Colonic mucosa (tissue), 4 donors: ENCODE measurements at regions not wholly inside any gene's neighbourhood (a gene's known extent, or its start where the extent isn't known, plus 50 kb on each side); places are given as distances from the start of the nearest gene placed in this dataset.

ENCODE experiments used
- DNase-seq: peaks from one replicate; pipeline ENCODE4 v3.0.0-alpha.2; 2020
- H3K27ac ChIP-seq: fragments of 200-600 bp; one replicate; pipeline ENCODE4 v1.8.0; 2021
- H3K27me3 ChIP-seq: fragments of 200-600 bp; one replicate; pipeline ENCODE4 v1.8.0; 2021
- H3K36me3 ChIP-seq: fragments of 200-600 bp; one replicate; pipeline ENCODE4 v1.8.0; 2021
- H3K4me1 ChIP-seq: fragments of 200-600 bp; one replicate; pipeline ENCODE4 v1.8.0; 2021; ENCODE audit warnings: mild to moderate bottlenecking
- H3K4me3 ChIP-seq: fragments of 200-600 bp; one replicate; pipeline ENCODE4 v1.8.0; 2021
- H3K9ac ChIP-seq, 2 donors: one replicate each; pipeline ENCODE4 v1.7.0; 2013; ENCODE audit warnings: control low read depth in 2 of 2, low read depth in 2 of 2, low read length in 2 of 2
- H3K9me3 ChIP-seq: fragments of 200-600 bp; one replicate; pipeline ENCODE4 v1.8.0; 2021
- intact Hi-C: fragments of 100-400 bp; cut with DNase I; formaldehyde crosslinking; loops from one replicate; pipeline ENCODE4 v1.14.1; 2022
- TF ChIP-seq, protein P1 (sequence below): fragments of 200-600 bp; IDR thresholded peaks from one replicate; pipeline ENCODE4 v1.8.0; 2022; ENCODE audit warnings: antibody characterized with exemption, mild to moderate bottlenecking
- donor health status: healthy.
- donor health status: DM: no; HTN: no; CAD: no.
- donor health status: DM: no; HTN: no; CAD: no.

DNA sequence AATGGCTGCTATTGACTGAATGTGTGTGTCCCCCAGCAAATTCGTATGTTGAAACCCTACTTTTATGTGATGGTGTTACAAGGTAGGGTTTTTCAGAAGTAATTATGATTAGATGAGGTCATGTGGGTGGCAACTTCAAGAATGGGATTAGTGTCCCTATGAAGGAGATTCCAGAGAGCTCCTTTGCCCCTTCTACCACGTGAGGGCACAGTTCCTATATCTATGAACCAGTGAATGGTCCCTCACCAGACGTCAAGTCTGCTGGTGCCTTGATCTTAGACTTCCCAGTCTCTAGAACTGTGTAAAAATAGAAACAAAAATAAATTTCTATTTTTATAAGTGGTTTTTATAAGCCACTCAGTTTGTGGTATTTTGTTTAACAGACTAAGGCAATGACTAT, 1137.6 kb upstream of the IGFBP7 start:
- Histone ChIP-seq H3K4me1 (no peaks in the 10 kb centered on the region), H3K27ac (no peak overlapping the region), H3K4me3 (no peak overlapping the region), H3K9me3 (no peaks in the 10 kb centered on the region), H3K27me3 (no peaks in the 10 kb centered on the region), H3K9ac (no peak overlapping the region), H3K36me3 (no peaks in the 10 kb centered on the region)
- intact Hi-C loops = no loop called here
- TF ChIP-seq, protein P1, sequence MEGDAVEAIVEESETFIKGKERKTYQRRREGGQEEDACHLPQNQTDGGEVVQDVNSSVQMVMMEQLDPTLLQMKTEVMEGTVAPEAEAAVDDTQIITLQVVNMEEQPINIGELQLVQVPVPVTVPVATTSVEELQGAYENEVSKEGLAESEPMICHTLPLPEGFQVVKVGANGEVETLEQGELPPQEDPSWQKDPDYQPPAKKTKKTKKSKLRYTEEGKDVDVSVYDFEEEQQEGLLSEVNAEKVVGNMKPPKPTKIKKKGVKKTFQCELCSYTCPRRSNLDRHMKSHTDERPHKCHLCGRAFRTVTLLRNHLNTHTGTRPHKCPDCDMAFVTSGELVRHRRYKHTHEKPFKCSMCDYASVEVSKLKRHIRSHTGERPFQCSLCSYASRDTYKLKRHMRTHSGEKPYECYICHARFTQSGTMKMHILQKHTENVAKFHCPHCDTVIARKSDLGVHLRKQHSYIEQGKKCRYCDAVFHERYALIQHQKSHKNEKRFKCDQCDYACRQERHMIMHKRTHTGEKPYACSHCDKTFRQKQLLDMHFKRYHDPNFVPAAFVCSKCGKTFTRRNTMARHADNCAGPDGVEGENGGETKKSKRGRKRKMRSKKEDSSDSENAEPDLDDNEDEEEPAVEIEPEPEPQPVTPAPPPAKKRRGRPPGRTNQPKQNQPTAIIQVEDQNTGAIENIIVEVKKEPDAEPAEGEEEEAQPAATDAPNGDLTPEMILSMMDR = no peak
- DNase-seq = no peak

DNA sequence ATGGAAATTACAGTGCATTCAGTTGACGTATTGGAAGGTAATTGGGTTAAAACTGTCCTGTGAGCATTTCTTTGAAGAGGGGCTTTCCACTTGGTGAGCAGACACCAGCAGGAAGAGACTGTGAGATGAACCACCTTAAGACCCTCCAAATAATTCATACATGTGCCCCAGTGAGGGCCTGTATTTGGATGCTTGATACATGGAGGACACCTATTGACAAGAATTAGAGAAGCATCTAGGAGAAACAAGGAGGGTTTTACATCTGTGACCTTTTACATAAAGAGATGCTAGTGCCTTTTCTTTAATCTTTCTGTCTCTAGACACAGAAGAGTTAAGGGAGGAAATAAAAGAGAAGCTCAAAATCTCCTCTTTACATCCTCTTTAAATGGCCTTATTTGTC, 1115.3 kb upstream of the IGFBP7 start:
- no peak overlapping the region for H3K27ac ChIP-seq
- intact Hi-C loops = no loop called here
- H3K9ac ChIP-seq = no peak overlapping the region
- H3K27me3 ChIP-seq = no peaks in the 10 kb centered on the region
- DNase-seq = no peak
- H3K4me3 ChIP-seq = no peak overlapping the region
- no peaks in the 10 kb centered on the region for H3K36me3 ChIP-seq
- H3K4me1 ChIP-seq = no peaks in the 10 kb centered on the region
- TF ChIP-seq, protein P1 = no peak
- H3K9me3 ChIP-seq = no peaks in the 10 kb centered on the region

DNA sequence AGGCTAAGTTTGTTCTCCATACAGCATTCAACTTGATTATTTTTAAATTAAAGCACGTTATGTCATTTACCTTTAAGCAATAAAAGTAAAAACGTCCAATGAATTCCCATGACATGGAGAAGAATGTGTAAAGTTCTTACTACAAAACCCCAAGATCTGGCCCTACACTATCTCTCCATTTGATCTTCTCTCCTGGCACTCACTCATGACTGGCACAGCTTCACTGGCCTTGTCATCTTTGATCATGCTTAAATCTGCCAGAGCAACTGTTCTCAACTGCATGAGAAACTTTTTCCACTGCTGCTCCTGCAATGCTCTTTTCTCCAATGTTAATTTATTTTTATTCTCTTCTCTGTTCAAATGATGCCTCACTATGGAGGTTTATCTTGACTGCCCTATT, 1109.0 kb upstream of the IGFBP7 start:
- Histone ChIP-seq H3K4me3 (no peak overlapping the region), H3K9ac (no peak overlapping the region), H3K9me3 (no peaks in the 10 kb centered on the region), H3K4me1 (no peaks in the 10 kb centered on the region), H3K27me3 (no peaks in the 10 kb centered on the region), H3K27ac (no peak overlapping the region), H3K36me3 (no peaks in the 10 kb centered on the region)
- TF ChIP-seq, protein P1 = no peak
- no peak for DNase-seq
- intact Hi-C loops = no loop called here

DNA sequence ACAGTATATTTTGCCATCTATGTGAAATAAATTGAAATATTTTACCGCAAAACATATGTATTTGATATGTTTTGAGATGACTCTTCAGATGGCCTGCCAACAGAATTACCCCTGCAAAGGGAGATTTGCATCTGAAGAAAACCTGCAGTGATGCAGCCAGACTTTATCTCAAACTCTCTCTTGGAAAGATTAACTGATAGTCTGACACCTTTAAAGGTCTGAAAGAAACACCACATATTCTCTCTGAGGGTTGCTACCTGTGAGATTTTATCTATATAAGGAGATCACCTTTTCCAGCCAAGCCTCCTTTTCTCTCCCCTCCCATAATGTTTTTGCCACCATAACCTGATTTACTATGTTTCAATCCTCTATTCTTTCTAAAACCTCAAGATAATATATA, 1106.3 kb upstream of the IGFBP7 start:
- H3K9me3 ChIP-seq = no peaks in the 10 kb centered on the region
- H3K4me1 ChIP-seq = no peaks in the 10 kb centered on the region
- no peak overlapping the region for H3K4me3 ChIP-seq
- intact Hi-C loops = no loop called here
- H3K27me3 ChIP-seq = no peaks in the 10 kb centered on the region
- H3K9ac ChIP-seq = no peak overlapping the region
- TF ChIP-seq, protein P1 = no peak
- no peaks in the 10 kb centered on the region for H3K36me3 ChIP-seq
- H3K27ac ChIP-seq = no peak overlapping the region
- no peak for DNase-seq

DNA sequence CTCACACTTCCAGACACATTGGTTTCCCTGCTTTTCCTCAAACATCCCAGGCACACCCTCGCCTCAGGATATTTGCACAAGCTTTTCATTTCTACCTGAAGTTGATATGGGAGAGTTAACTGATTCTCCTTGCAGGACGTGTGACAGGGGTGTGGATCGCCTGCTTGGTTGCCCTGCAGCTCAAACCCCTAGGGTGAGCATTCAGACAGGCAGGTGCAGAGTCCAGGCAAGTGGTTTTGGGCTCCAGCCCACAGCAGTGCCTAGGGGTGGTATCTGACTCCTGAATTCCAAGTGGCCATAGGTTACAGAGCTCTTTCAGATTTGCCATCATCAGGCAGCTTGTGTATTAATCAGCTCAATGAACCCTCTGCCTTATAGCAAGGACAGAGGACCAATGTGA, 1104.2 kb upstream of the IGFBP7 start:
- no peak overlapping the region for H3K4me3 ChIP-seq
- no peaks in the 10 kb centered on the region for H3K9me3 ChIP-seq
- intact Hi-C loops = no loop called here
- H3K27ac ChIP-seq = no peak overlapping the region
- no peak overlapping the region for H3K9ac ChIP-seq
- H3K27me3 ChIP-seq = no peaks in the 10 kb centered on the region
- no peaks in the 10 kb centered on the region for H3K4me1 ChIP-seq
- H3K36me3 ChIP-seq = no peaks in the 10 kb centered on the region
- TF ChIP-seq, protein P1 = no peak
- DNase-seq = no peak

DNA sequence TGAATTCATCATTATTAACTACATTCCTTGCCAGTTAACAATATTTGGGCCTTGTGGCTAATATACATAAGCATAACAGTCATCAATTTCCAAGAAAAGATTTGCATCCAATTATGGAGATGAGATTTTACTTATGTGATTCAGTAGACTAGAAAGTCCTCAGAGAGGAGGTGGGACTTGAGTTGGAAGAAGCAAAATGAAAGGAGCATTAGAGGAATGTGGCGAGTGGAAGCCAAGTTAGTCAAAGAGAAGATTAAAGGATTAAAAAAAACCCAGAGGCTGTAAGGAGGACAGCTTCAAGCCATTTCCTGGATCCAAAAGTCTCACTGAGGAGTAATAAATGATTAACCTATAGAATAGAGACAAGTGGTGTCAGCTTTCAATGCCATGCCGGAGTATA, 1099.4 kb upstream of the IGFBP7 start:
- H3K4me3 ChIP-seq = no peak overlapping the region
- no peaks in the 10 kb centered on the region for H3K27me3 ChIP-seq
- DNase-seq = no peak
- no peaks in the 10 kb centered on the region for H3K36me3 ChIP-seq
- TF ChIP-seq, protein P1 = no peak
- H3K9me3 ChIP-seq = no peaks in the 10 kb centered on the region
- no peak overlapping the region for H3K9ac ChIP-seq
- no peaks in the 10 kb centered on the region for H3K4me1 ChIP-seq
- no peak overlapping the region for H3K27ac ChIP-seq
- intact Hi-C loops = no loop called here
